ENCODE measurements at regions not wholly inside any gene's neighbourhood (a gene's known extent, or its start where the extent isn't known, plus 50 kb on each side); places are given as distances from the start of the nearest gene placed in this dataset.

- no peak for DNase-seq (ENCODE audit: low read depth in 2 of 2, low spot score in 1 of 2)
These were observed 114.5 kb downstream of the MAT2B start for GRCh38 chr5:163619951-163620350.

- DNase-seq (ENCODE audit: low read depth in 2 of 2, low spot score in 1 of 2): no peak
These were observed 117.4 kb downstream of the MAT2B start for GRCh38 chr5:163622799-163623198.

GRCh38 chr5:163623524-163623923 is 118.1 kb downstream of the MAT2B start:
- DNase-seq (ENCODE audit: low read depth in 2 of 2, low spot score in 1 of 2): no peak

GRCh38 chr5:163623986-163624385 is 118.6 kb downstream of the MAT2B start:
- no peak for DNase-seq (ENCODE audit: low read depth in 2 of 2, low spot score in 1 of 2)

- no peak for DNase-seq (ENCODE audit: low read depth in 2 of 2, low spot score in 1 of 2)
These were observed 119.0 kb downstream of the MAT2B start for GRCh38 chr5:163624431-163624830.

- DNase-seq (ENCODE audit: low read depth in 2 of 2, low spot score in 1 of 2): no peak
These were observed 121.5 kb downstream of the MAT2B start for GRCh38 chr5:163626904-163627434.

- no peak for DNase-seq (ENCODE audit: low read depth in 2 of 2, low spot score in 1 of 2)
These were observed 126.4 kb downstream of the MAT2B start for GRCh38 chr5:163631856-163632255.

- no peak for DNase-seq (ENCODE audit: low read depth in 2 of 2, low spot score in 1 of 2)
These were observed 128.6 kb downstream of the MAT2B start for GRCh38 chr5:163633926-163634460.

GRCh38 chr5:163635631-163636030 is 130.2 kb downstream of the MAT2B start:
- no peak for DNase-seq (ENCODE audit: low read depth in 2 of 2, low spot score in 1 of 2)

GRCh38 chr5:163642904-163643303 is 137.5 kb downstream of the MAT2B start:
- no peak for DNase-seq (ENCODE audit: low read depth in 2 of 2, low spot score in 1 of 2)

- no peak for DNase-seq (ENCODE audit: low read depth in 2 of 2, low spot score in 1 of 2)
These were observed 140.3 kb downstream of the MAT2B start for GRCh38 chr5:163645421-163646416.

- DNase-seq (ENCODE audit: low read depth in 2 of 2, low spot score in 1 of 2): no peak
These were observed 144.1 kb downstream of the MAT2B start for GRCh38 chr5:163649514-163649913.

- no peak for DNase-seq (ENCODE audit: low read depth in 2 of 2, low spot score in 1 of 2)
These were observed 148.1 kb downstream of the MAT2B start for GRCh38 chr5:163653526-163653925.

GRCh38 chr5:163658702-163659567 is 153.5 kb downstream of the MAT2B start:
- no peak for DNase-seq (ENCODE audit: low read depth in 2 of 2, low spot score in 1 of 2)

- DNase-seq (ENCODE audit: low read depth in 2 of 2, low spot score in 1 of 2): no peak
These were observed 154.1 kb downstream of the MAT2B start for GRCh38 chr5:163659568-163659902.

GRCh38 chr5:163660486-163660885 is 155.1 kb downstream of the MAT2B start:
- DNase-seq (ENCODE audit: low read depth in 2 of 2, low spot score in 1 of 2): no peak

- no peak for DNase-seq (ENCODE audit: low read depth in 2 of 2, low spot score in 1 of 2)
These were observed 155.9 kb downstream of the MAT2B start for GRCh38 chr5:163661360-163661759.

GRCh38 chr5:163670036-163670435 is 164.6 kb downstream of the MAT2B start:
- DNase-seq (ENCODE audit: low read depth in 2 of 2, low spot score in 1 of 2): no peak

GRCh38 chr5:163677092-163677491 is 171.7 kb downstream of the MAT2B start:
- no peak for DNase-seq (ENCODE audit: low read depth in 2 of 2, low spot score in 1 of 2)

GRCh38 chr5:163682234-163682633 is 176.8 kb downstream of the MAT2B start:
- DNase-seq (ENCODE audit: low read depth in 2 of 2, low spot score in 1 of 2): no peak

GRCh38 chr5:163687414-163687813 is 182.0 kb downstream of the MAT2B start:
- no peak for DNase-seq (ENCODE audit: low read depth in 2 of 2, low spot score in 1 of 2)

Measured in stimulated activated CD8-positive, alpha-beta memory T cell treated with anti-CD3 and anti-CD28 coated beads, Interleukin-4, amount 100 ng/mL, for 1 hour (primary cell).